ENCODE measurements at regions not wholly inside any gene's neighbourhood (a gene's known extent, or its start where the extent isn't known, plus 50 kb on each side); places are given as distances from the start of the nearest gene placed in this dataset.

GRCh38 chr14:38867561-38868150 lies 235.4 kb downstream of the SEC23A start (continued):
- no peak for TF ChIP-seq GLMP (CRISPR knock-in tag; IDR thresholded peaks at IDR 0.05; ENCODE audit: borderline replicate concordance)
- no peak for TF ChIP-seq ZSCAN29 (CRISPR knock-in tag; conservative IDR thresholded peaks at IDR 0.05)
- no peak for TF ChIP-seq HOXA3 (CRISPR knock-in tag; IDR thresholded peaks at IDR 0.05)
- TF ChIP-seq MEF2D (CRISPR knock-in tag; IDR thresholded peaks at IDR 0.05), result no peak
- no peak for TF ChIP-seq TBL1XR1 (IDR thresholded peaks at IDR 0.05; ENCODE audit: borderline replicate concordance, low read length, partially characterized antibody)
- peak; percentile 62 for TF ChIP-seq ZFX (CRISPR knock-in tag; IDR thresholded peaks at IDR 0.05; ENCODE audit: low read depth)
- no peak for TF ChIP-seq ZNF430 (CRISPR knock-in tag; IDR thresholded peaks at IDR 0.05)
- TF ChIP-seq RFXAP (CRISPR knock-in tag; IDR thresholded peaks at IDR 0.05; ENCODE audit: borderline replicate concordance), result no peak
- TF ChIP-seq STAG1 (CRISPR knock-in tag; IDR thresholded peaks at IDR 0.05), result peak; percentile 96
- no peak for TF ChIP-seq CEBPB (IDR thresholded peaks at IDR 0.05; ENCODE audit: borderline replicate concordance, low read depth, low read length)
- TF ChIP-seq TRIM24 (CRISPR knock-in tag; IDR thresholded peaks at IDR 0.05), result no peak
- peak; percentile 38; the same call in 1 of the 2 replicates for TF ChIP-seq HNF1A (IDR thresholded peaks at IDR 0.05; ENCODE audit: low read depth)
- peak; percentile 43; the same call in 1 of the 2 replicates for TF ChIP-seq HNF1A (CRISPR knock-in tag; IDR thresholded peaks at IDR 0.05; ENCODE audit: borderline replicate concordance)
- TF ChIP-seq IRX3 (CRISPR knock-in tag; IDR thresholded peaks at IDR 0.05; ENCODE audit: borderline replicate concordance, low read depth), result no peak
- TF ChIP-seq TEAD3 (CRISPR knock-in tag; optimal IDR thresholded peaks at IDR 0.05; ENCODE audit: borderline replicate concordance), result peak; percentile 58
- no peak for TF ChIP-seq ZFP36L1 (CRISPR knock-in tag; IDR thresholded peaks at IDR 0.05)
- TF ChIP-seq PAXIP1 (CRISPR knock-in tag; conservative IDR thresholded peaks at IDR 0.05), result no peak
- TF ChIP-seq PCBP2 (optimal IDR thresholded peaks at IDR 0.05; ENCODE audit: low read depth, low read length, poor library complexity, severe bottlenecking), result no peak
- TF ChIP-seq ZNF331 (CRISPR knock-in tag; IDR thresholded peaks at IDR 0.05), result peak; percentile 74
- no peak for TF ChIP-seq ZNF709 (CRISPR knock-in tag; IDR thresholded peaks at IDR 0.05)
- TF ChIP-seq ZNF605 (CRISPR knock-in tag; IDR thresholded peaks at IDR 0.05), result no peak

Data from HepG2 (cell line).